KOPT-K1 (cell line): ENCODE measurements at regions not wholly inside any gene's neighbourhood (a gene's known extent, or its start where the extent isn't known, plus 50 kb on each side); places are given as distances from the start of the nearest gene placed in this dataset.

ENCODE experiments used
- H3K27ac ChIP-seq: fragments of 200-600 bp; sonication (generic); 2 replicates; pipeline ENCODE4 v1.5.1; 2016; ENCODE audit warnings: antibody characterized with exemption, mild to moderate bottlenecking, low read depth, low read length; ENCODE audit not compliant: poor library complexity, severe bottlenecking
- H3K36me3 ChIP-seq: fragments of 200-600 bp; sonication (generic); 2 replicates; pipeline ENCODE4 v1.5.1; 2017; ENCODE audit warnings: antibody characterized with exemption, mild to moderate bottlenecking, low read length, moderate library complexity; ENCODE audit not compliant: insufficient read depth
- H3K9me3 ChIP-seq: fragments of 200-600 bp; sonication (generic); 2 replicates; pipeline ENCODE4 v1.5.1; 2017; ENCODE audit warnings: antibody characterized with exemption, low read length, mild to moderate bottlenecking; ENCODE audit not compliant: insufficient read depth, poor library complexity, severe bottlenecking

DNA sequence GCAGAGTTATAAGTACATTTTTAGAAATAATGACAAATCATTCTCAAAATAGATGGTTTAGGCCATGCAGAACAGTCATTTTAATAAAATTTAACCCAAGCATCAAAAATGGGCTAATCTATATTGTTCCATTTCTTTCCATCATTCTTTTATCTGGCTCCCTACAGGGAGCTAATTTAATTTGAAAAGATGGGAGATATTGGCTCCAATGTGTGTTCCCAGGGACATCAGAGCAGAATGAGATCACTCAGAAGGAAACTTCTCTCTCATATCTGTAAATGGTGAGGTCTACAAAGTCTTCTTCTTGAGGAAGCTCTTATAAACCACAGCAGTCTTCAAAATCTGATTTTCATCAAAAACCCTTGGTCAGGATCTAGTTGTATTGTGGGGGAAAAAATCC lies 119.4 kb upstream of the RAB6C start:
- Histone ChIP-seq H3K27ac (no peak overlapping the region), H3K9me3 (peaks cover 13% of the 10 kb centered on the region), H3K36me3 (no peaks in the 10 kb centered on the region)

DNA sequence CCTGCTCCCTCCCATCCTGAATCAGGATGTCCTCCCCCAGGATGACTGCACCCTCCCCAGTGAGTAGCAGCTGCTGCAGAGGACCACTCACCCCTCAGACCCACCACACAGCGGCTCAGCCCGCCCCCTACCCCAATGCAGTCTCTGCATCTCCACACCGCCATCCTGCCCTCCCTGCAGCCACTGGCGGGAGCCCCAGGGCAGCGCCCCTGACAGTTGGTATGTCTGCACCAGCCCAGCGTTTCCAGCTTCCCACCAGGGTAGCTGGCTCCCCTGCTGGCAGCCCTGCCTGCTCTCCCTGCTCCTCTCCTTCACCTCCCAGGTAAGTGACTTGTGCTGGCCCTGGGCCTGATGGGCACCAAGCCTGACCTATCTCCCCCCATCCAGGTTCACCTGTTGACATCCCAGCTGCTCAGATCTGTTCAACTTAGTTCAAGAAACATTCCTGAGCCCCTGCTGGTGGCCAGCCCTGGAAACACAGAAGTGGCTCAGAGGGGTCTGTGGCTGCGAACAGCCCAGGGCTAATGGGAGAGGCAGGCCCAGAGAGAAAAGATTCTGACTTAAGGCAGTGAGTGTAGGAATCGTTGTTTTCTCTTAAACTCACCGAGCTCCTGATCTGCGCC lies 117.7 kb upstream of the RAB6C start:
- H3K36me3 ChIP-seq, result no peaks in the 10 kb centered on the region
- no peak overlapping the region for H3K27ac ChIP-seq
- no peaks in the 10 kb centered on the region for H3K9me3 ChIP-seq

DNA sequence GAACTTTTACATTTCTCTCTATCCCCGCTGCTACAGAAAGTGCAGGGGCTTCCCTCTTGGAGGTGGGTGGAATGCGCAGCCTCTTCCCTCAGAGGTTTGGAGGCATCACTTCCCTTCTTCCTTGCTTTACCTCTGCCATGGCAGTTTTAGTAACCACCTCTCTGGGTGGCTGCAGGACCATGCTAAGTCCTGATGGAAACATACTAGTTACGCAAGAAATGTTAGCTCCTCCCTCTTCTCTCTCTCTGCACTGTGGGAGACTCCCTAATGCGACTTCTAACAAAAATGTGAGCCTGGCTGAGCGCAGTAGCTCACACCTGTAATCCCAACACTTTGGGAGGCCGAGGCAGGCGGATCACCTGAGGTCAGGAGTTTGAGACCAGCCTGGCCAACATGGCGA lies 116.8 kb upstream of the RAB6C start:
- Histone ChIP-seq H3K36me3 (no peaks in the 10 kb centered on the region), H3K27ac (no peak overlapping the region), H3K9me3 (no peaks in the 10 kb centered on the region)

DNA sequence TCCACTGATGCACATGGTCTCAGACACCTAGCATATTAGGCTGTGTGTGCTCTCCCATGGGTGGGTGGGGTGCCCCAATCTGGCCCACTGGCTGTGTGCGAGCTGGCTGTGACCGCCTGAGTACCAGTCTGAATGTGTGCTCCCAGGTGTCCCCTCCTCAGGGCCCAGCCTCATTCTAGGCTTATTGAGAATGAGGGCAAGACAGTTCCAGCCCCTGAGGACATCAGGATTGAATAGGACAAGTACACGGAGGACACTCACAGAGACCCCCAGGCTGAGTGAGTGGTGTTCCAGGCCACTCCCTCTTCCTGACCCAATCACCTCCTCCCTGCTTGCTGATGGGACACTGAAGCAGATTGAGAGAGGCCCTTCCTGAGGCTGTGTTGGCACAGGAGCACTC lies 116.1 kb upstream of the RAB6C start:
- H3K9me3 ChIP-seq, result no peaks in the 10 kb centered on the region
- H3K36me3 ChIP-seq, result no peaks in the 10 kb centered on the region
- H3K27ac ChIP-seq, result no peak overlapping the region

DNA sequence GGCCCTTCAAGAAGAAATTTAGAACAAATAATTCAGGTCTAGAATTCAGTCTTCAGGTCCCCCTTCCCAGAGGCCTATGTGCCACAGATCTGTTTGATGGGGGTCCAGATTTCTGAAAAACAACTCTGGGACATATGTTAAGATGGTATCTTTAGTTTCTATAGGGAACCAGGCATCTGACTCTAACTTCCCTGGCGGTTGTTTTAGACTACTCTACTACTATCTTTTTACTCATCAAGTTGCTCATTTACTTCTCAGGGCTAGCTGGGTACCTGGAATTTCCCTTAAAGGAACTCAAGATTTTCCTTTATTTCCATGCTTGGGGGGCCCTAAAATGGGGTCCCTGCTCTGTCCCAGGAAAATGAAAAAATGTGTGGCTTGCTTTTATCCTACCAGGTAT lies 114.7 kb upstream of the RAB6C start:
- Histone ChIP-seq H3K27ac (no peak overlapping the region), H3K9me3 (no peaks in the 10 kb centered on the region), H3K36me3 (no peaks in the 10 kb centered on the region)

DNA sequence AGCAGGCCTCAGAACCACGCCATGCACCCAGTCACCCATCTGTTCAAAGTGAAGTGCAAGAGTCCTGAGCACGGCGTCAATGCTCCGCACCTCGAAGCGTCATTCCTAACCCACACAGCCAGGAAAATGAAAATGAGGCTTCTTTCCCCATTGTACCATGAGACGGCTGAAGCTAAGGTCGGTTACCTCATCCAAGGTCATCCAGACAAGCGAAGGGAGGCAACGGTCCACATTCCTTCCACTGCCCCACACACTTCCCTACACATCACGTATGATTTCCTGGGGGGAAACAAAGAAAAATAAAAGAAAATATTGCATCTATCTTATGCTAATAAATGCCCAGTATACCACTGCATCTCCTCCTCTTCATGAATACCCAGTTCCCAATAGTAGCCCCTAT lies 113.5 kb upstream of the RAB6C start:
- H3K36me3 ChIP-seq, result no peaks in the 10 kb centered on the region
- no peaks in the 10 kb centered on the region for H3K9me3 ChIP-seq
- H3K27ac ChIP-seq, result no peak overlapping the region

DNA sequence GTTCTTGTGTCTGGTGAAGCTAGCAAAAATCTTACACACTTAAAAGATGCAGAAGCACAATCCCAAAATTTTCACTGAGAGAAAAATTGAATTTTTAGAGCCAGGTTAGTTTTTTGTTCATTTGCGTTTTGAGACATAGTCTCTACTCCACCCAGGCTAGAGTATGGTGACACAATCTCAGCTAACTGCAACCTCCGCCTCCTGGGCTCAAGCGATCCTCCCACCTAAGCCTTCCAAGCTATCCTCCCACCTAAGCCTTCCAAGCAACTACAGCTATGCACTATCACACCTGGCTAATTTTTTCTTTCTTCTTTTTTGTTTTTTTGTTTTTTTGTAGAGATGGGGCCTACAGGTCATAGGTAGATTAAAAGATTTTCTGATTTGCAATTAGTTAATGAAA lies 113.1 kb upstream of the RAB6C start:
- H3K36me3 ChIP-seq, result no peaks in the 10 kb centered on the region
- no peaks in the 10 kb centered on the region for H3K9me3 ChIP-seq
- H3K27ac ChIP-seq, result no peak overlapping the region

DNA sequence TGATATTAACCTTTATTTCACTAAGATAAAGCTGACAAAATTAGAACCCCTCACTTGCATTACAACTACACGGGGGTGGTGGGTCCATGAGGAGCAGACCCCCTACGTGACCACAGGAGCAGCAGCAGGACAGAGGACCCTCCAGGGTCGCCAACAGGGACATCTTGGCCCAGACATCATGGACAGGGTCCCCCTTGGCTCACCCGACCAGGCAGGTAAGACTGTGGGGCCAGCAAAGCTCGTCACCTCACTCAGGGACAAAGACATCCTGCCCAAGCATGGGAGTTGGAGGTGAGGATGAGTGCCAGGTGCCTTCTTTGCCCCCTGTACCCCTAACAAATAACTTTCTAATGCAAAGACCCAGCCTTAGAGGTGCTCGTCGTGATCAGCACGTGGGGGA lies 111.3 kb upstream of the RAB6C start:
- Histone ChIP-seq H3K9me3 (no peaks in the 10 kb centered on the region), H3K36me3 (no peaks in the 10 kb centered on the region), H3K27ac (no peak overlapping the region)

DNA sequence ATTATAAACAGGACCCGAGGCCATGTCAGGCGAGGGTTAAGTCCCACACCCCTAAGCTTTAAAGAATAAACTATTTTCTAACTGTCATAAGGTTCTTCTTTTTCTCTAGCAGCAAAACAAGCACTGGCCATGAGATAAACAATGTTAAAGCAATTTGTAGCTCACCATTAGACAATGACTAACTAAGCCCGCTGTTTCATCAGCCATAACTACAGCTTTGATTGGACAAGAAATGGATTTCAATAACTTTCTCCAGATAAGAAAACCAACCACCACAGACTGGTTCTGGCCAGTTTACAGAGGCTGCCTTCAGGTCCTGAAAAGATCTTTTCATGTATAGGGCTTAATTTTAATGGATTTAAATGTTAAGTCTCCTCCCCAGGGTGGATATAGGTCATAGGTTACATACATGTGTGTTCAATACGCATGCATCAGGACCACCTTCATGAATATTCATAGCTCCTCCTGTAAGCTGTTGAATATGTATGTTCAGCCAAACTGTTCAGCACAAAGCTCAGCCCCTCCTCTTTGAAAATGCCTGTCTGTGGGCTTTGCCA lies 108.7 kb upstream of the RAB6C start:
- H3K36me3 ChIP-seq, result no peaks in the 10 kb centered on the region
- H3K9me3 ChIP-seq, result no peaks in the 10 kb centered on the region
- no peak overlapping the region for H3K27ac ChIP-seq

DNA sequence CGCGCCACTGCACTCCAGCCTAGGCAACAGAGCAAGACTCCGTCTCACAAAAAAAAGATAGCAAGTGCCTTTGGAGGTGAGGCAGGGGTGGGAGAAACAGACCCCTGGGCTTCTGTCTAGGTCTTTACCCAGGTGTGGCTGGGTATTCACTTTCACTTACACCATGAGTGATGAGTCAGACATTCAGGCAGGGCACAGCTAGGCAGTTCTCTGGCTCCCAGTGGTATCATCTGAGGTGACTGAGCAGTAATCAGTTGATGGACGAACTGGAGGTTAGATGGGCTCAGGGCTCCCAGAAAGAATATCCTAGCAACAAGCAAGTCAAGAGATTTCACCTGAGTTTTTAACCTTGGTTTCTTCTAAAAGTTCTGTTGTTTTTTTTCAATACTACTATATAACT lies 107.0 kb upstream of the RAB6C start:
- Histone ChIP-seq H3K9me3 (no peaks in the 10 kb centered on the region), H3K27ac (no peak overlapping the region), H3K36me3 (no peaks in the 10 kb centered on the region)

DNA sequence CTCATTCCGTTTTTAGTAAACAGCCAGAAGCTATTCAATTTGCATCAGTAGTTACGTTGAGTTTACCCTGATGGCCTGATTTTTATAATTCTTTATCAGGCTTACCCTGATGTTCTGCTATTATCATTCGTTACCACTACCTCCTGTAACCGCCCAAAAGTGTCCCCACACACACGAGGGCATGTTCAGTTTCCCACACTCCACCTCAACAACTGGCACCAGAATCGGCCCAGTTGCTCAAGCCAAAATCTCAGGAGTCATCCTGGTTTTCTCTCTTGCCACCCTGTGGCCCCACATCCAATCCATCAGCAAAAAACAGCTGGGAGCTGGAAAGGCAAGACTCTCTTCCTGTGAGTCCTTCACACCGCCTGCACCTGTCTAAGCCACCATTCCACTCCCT lies 102.9 kb upstream of the RAB6C start:
- H3K9me3 ChIP-seq, result no peaks in the 10 kb centered on the region
- no peaks in the 10 kb centered on the region for H3K36me3 ChIP-seq
- H3K27ac ChIP-seq, result no peak overlapping the region

DNA sequence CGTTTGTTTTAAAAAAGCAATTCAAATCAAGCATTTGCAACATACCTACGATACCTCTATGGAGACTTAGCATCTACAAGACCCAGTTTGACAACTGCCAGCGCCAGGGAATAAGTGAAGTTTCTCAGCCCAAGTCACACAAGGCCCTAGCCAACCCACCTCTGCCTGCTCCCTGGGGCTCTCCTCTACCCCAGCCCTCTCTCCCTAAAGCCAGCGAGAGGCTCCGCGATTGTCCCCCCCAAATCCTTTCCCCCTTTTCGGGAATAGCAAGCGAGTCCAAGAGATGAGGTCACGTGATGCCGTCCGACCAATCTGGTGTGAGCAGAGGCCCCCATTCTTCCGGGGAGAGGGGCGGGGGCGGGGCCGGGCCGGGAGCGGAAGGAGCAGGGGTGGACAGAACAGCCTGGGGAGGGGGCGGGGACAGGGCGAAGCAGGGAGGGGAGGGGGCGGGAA lies 102.2 kb upstream of the RAB6C start:
- Histone ChIP-seq H3K27ac (no peak overlapping the region), H3K36me3 (no peaks in the 10 kb centered on the region), H3K9me3 (no peaks in the 10 kb centered on the region)

DNA sequence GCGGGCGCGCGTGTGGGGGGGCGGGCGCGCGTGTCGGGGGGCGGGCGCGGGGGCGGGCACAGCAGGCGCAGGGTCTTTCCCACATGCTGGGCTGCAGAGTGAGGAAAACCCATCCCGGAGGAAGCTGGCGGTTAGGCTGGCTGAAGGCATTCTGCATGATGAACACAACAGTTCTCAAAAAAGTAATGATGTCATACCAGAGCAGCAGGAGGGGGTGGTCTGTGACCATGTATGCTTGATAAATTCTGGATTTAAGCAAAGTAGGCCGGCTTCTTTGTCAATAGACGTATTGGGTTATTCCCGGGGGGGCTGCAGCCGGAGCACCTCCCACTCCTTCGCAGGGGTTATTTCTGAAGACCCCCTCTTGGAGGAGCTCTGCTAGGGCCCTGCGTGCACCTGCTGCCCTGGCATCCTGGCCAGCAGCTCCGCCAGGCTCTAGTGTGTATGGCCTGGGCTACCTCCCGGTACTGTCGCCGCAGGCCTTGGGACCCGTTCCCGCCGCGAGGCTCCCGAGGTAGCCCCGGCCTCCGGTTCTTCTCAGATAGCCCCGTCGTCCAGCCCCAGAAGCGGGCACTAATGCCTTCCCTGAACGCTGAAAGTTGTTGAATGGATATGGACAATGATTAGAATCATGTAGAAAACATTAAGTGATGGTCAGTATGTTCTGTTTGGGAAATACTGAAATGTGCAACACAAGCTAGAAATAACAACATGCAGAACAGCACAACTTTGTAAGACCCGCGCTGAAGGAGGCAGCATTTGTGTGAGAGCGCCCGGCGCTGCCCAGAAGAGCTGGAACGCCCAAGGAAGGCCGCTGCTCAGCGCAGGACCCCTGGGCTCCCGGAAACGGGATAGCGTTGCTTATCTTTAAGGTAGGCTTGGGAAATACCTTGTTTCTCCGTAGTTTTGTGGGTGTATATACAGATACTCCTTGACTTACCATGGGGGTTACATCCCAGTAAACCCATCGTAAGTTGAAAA lies 101.4 kb upstream of the RAB6C start:
- Histone ChIP-seq H3K36me3 (no peaks in the 10 kb centered on the region), H3K9me3 (no peaks in the 10 kb centered on the region), H3K27ac (no peak overlapping the region)

DNA sequence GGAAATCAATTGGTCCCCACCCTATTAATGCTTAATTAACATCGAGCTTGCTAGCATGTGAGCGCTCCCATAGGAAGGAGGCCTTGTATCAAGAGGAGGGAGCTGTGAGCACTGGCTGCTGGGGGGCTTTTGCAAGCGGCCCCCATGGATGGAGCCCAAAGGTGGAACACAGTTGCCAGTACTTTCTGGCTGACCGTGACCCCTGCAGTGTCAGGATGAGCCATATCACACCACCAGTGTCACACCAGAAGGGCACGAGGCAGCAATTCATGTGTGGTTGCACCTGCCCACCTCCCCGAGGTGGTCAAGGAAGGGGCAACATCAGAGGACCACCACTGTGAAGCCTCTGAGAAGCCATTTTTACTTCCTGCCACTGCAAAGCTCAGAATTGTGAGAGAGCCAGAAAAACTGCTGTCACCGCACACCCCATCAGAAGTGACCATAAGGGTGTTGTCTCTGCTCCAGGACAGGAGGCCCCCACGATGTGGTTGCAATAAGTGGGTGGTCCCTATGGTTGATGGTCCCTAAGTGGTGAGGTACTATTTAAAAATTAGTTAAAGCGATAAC lies 99.8 kb upstream of the RAB6C start:
- H3K27ac ChIP-seq, result no peak overlapping the region
- no peaks in the 10 kb centered on the region for H3K36me3 ChIP-seq
- H3K9me3 ChIP-seq, result no peaks in the 10 kb centered on the region

DNA sequence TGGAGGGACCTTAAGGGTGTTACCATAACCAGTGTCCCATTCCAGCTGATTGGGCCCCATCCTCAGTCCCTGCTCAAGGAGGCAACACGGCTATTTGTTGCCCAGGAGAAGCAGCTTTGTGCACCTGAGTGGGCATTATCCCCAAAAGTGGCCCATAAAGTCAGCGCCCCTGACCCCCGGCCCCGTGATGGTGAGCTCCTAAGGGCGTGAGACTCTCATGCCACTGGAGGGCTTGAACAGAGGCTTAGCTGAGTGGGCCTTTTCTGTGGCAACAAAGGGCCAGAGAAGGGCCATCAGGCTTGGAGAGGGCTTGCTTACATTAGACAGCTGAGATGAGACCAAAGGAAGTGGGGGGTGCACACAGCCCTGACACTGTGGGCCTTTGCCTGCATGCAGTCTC lies 99.2 kb upstream of the RAB6C start:
- no peaks in the 10 kb centered on the region for H3K9me3 ChIP-seq
- H3K27ac ChIP-seq, result no peak overlapping the region
- no peaks in the 10 kb centered on the region for H3K36me3 ChIP-seq
